GM23338 (cell line): ENCODE measurements at regions not wholly inside any gene's neighbourhood (a gene's known extent, or its start where the extent isn't known, plus 50 kb on each side); places are given as distances from the start of the nearest gene placed in this dataset.

Source experiments
- ATAC-seq: fragments of 200-7000 bp; cut with Tn5 transposase; 3 replicates; pipeline ENCODE4 v1.9.1; 2020
- DNase-seq: peaks from one replicate; pipeline ENCODE4 v3.0.0-alpha.2; 2015; ENCODE audit warnings: low spot score
- H2AFZ ChIP-seq: fragments of 200-600 bp; sonication (generic); 2 replicates; pipeline ENCODE4 v1.8.0; 2016; ENCODE audit warnings: antibody characterized with exemption, mild to moderate bottlenecking, moderate library complexity
- H3F3A ChIP-seq: fragments of 200-600 bp; sonication (generic); replicated peaks from 2 replicates; pipeline ENCODE4 v1.8.0; 2017; ENCODE audit warnings: antibody characterized with exemption, mixed run types, low read depth
- H3K27ac ChIP-seq: fragments of 200-600 bp; sonication (generic); 2 replicates; pipeline ENCODE4 v1.6.1; 2016; ENCODE audit warnings: low read depth
- H3K27me3 ChIP-seq: fragments of 200-600 bp; sonication (generic); 2 replicates; pipeline ENCODE4 v1.8.0; 2016; ENCODE audit warnings: mild to moderate bottlenecking, mixed run types, moderate library complexity; ENCODE audit not compliant: insufficient read depth
- H3K36me3 ChIP-seq: fragments of 200-600 bp; sonication (generic); 2 replicates; pipeline ENCODE4 v1.8.0; 2016; ENCODE audit warnings: mild to moderate bottlenecking; ENCODE audit not compliant: insufficient read depth
- H3K4me1 ChIP-seq: fragments of 200-600 bp; sonication (generic); 2 replicates; pipeline ENCODE4 v1.8.0; 2016; ENCODE audit warnings: mild to moderate bottlenecking, moderate library complexity; ENCODE audit not compliant: insufficient read depth
- H3K4me2 ChIP-seq: fragments of 200-600 bp; sonication (generic); 2 replicates; pipeline ENCODE4 v1.7.1; 2017; ENCODE audit warnings: mixed run types
- H3K4me3 ChIP-seq: fragments of 200-600 bp; sonication (generic); 2 replicates; pipeline ENCODE4 v1.6.1; 2016; ENCODE audit warnings: mixed run types
- H3K79me2 ChIP-seq: fragments of 200-600 bp; sonication (generic); replicated peaks from 2 replicates; pipeline ENCODE4 v1.8.0; 2017; ENCODE audit warnings: mild to moderate bottlenecking; ENCODE audit not compliant: insufficient read depth
- H3K9me2 ChIP-seq: fragments of 200-600 bp; sonication (generic); 2 replicates; pipeline ENCODE4 v1.8.0; 2017; ENCODE audit not compliant: insufficient read depth
- H4K20me1 ChIP-seq: fragments of 200-600 bp; sonication (generic); replicated peaks from 2 replicates; pipeline ENCODE4 v1.8.0; 2017; ENCODE audit warnings: mild to moderate bottlenecking; ENCODE audit not compliant: insufficient read depth
- H3K27ac Mint-ChIP-seq: 2 replicates; pipeline ENCODE4 v1.8.0; 2020; ENCODE audit warnings: inconsistent platforms, mild to moderate bottlenecking, moderate library complexity, mixed read lengths
- H3K27me3 Mint-ChIP-seq: 3 replicates; pipeline ENCODE4 v1.8.0; 2022; ENCODE audit warnings: low read depth, mild to moderate bottlenecking, moderate library complexity, mixed read lengths, inconsistent platforms; ENCODE audit not compliant: insufficient read depth, poor library complexity
- H3K36me3 Mint-ChIP-seq: 3 replicates; pipeline ENCODE4 v1.8.0; 2021; ENCODE audit warnings: low read depth, mild to moderate bottlenecking, inconsistent platforms, moderate library complexity, mixed read lengths
- H3K4me1 Mint-ChIP-seq: 3 replicates; pipeline ENCODE4 v1.8.0; 2020; ENCODE audit warnings: mild to moderate bottlenecking, inconsistent platforms, mixed read lengths
- H3K4me3 Mint-ChIP-seq: 3 replicates; pipeline ENCODE4 v1.8.0; 2021; ENCODE audit warnings: moderate library complexity, mild to moderate bottlenecking, inconsistent platforms, mixed read lengths
- H3K9me3 Mint-ChIP-seq: 3 replicates; pipeline ENCODE4 v1.8.0; 2020; ENCODE audit warnings: moderate library complexity, mild to moderate bottlenecking, inconsistent platforms, mixed read lengths
- EZH2phosphoT487 ChIP-seq: fragments of 200-600 bp; sonication (generic); IDR thresholded peaks from one replicate; pipeline ENCODE4 v1.8.1; 2018; ENCODE audit warnings: antibody characterized with exemption; ENCODE audit not compliant: unreplicated experiment
- JUNB ChIP-seq: IDR thresholded peaks from one replicate; pipeline ENCODE4 v1.6.1; 2016; ENCODE audit warnings: antibody characterized with exemption; ENCODE audit not compliant: unreplicated experiment
- REST ChIP-seq: IDR thresholded peaks from one replicate; pipeline ENCODE4 v1.6.1; 2018; ENCODE audit warnings: antibody characterized with exemption; ENCODE audit not compliant: unreplicated experiment
- STAT1 ChIP-seq: IDR thresholded peaks from one replicate; pipeline ENCODE4 v1.6.1; 2016; ENCODE audit warnings: antibody characterized with exemption; ENCODE audit not compliant: unreplicated experiment
- ZNF331 ChIP-seq: fragments of 250-450 bp; sonication (Bioruptor Pico); IDR thresholded peaks from 2 replicates; pipeline ENCODE4 v1.5.0; 2020; ENCODE audit warnings: low read depth, mild to moderate bottlenecking, moderate library complexity

- no peak for TF ChIP-seq REST
- TF ChIP-seq JUNB, result no peak
- no peak for TF ChIP-seq STAT1
Measured at GRCh38 chr4:176858839-176859238, 66.1 kb upstream of the VEGFC start (continued).

- Mint-ChIP-seq H3K27ac (no peak overlapping the region), H3K27me3 (no peaks in the 10 kb centered on the region), H3K36me3 (no peaks in the 10 kb centered on the region), H3K4me1 (no peaks in the 10 kb centered on the region), H3K4me3 (no peak overlapping the region), H3K9me3 (no peaks in the 10 kb centered on the region)
- no peak overlapping the region for H3K27ac ChIP-seq
- H3K27me3 ChIP-seq, result no peaks in the 10 kb centered on the region
- no peak overlapping the region for H3K4me3 ChIP-seq
- no peaks in the 10 kb centered on the region for H3K36me3 ChIP-seq
- no peaks in the 10 kb centered on the region for H3F3A ChIP-seq
- no peaks in the 10 kb centered on the region for H4K20me1 ChIP-seq
- DNase-seq (no peak), ATAC-seq (no peak)
- H3K4me2 ChIP-seq, result no peak overlapping the region
- no peaks in the 10 kb centered on the region for H3K79me2 ChIP-seq
- no peaks in the 10 kb centered on the region for H3K9me2 ChIP-seq
- no peaks in the 10 kb centered on the region for H3K4me1 ChIP-seq
- no peak overlapping the region for H2AFZ ChIP-seq
- no peak for TF ChIP-seq EZH2phosphoT487
Measured at GRCh38 chr4:176864238-176864637, 71.5 kb upstream of the VEGFC start.

GRCh38 chr4:176868676-176869075, 76.0 kb upstream of the VEGFC start:
- no peak for ATAC-seq
- Histone ChIP-seq H2AFZ (no peak overlapping the region), H3K36me3 (no peaks in the 10 kb centered on the region), H4K20me1 (no peaks in the 10 kb centered on the region), H3K27me3 (no peaks in the 10 kb centered on the region), H3K4me2 (no peak overlapping the region), H3K27ac (no peak overlapping the region), H3F3A (no peaks in the 10 kb centered on the region), H3K79me2 (no peaks in the 10 kb centered on the region), H3K9me2 (no peaks in the 10 kb centered on the region), H3K4me1 (no peaks in the 10 kb centered on the region), H3K4me3 (no peak overlapping the region)
- TF ChIP-seq JUNB (no peak), REST (no peak), ZNF331 (CRISPR knock-in tag) (no peak), STAT1 (no peak)
- no peak for DNase-seq
- Mint-ChIP-seq H3K36me3 (no peaks in the 10 kb centered on the region), H3K27ac (no peak overlapping the region), H3K9me3 (peaks cover 4% of the 10 kb centered on the region; the same call in 2 of the 3 replicates), H3K27me3 (peaks cover 2% of the 10 kb centered on the region), H3K4me1 (no peaks in the 10 kb centered on the region), H3K4me3 (no peak overlapping the region)
